Spleen (tissue), 11 donors: ENCODE measurements at regions not wholly inside any gene's neighbourhood (a gene's known extent, or its start where the extent isn't known, plus 50 kb on each side); places are given as distances from the start of the nearest gene placed in this dataset.

Source experiments
- DNase-seq: peaks from one replicate; pipeline ENCODE4 v3.0.0-alpha.2; 2020
- H3K27ac ChIP-seq, 8 donors: fragments of 200-600 bp; sonication (generic) in 7 of 8; 1 replicate in 4 of 8; 2 replicates in 4 of 8; pipeline versions ENCODE4 v1.5.0 to v1.8.0; 2016 to 2021; ENCODE audit warnings: inconsistent platforms in 4 of 8, mild to moderate bottlenecking in 4 of 8, moderate library complexity in 1 of 8
- H3K27me3 ChIP-seq, 7 donors: fragments of 200-600 bp; sonication (generic) in 6 of 7; replicated peaks in 1 of 7; 1 replicate in 4 of 7; 2 replicates in 3 of 7; pipeline versions ENCODE4 v1.5.0 to v1.8.0; 2016 to 2021; ENCODE audit warnings: inconsistent platforms in 3 of 7, mild to moderate bottlenecking in 1 of 7
- H3K36me3 ChIP-seq, 6 donors: fragments of 200-600 bp; sonication (generic) in 5 of 6; 1 replicate in 4 of 6; 2 replicates in 2 of 6; pipeline versions ENCODE4 v1.5.0 to v1.8.0; 2016 to 2021; ENCODE audit warnings: inconsistent platforms in 2 of 6
- H3K4me1 ChIP-seq, 6 donors: fragments of 200-600 bp; sonication (generic) in 5 of 6; 1 replicate in 3 of 6; 2 replicates in 3 of 6; pipeline versions ENCODE4 v1.5.0 to v1.8.0; 2016 to 2021; ENCODE audit warnings: inconsistent platforms in 3 of 6
- H3K4me3 ChIP-seq, 8 donors: fragments of 200-600 bp; sonication (generic) in 7 of 8; 1 replicate in 4 of 8; 2 replicates in 4 of 8; pipeline versions ENCODE4 v1.5.0 to v1.8.0; 2016 to 2021; ENCODE audit warnings: inconsistent platforms in 4 of 8, mild to moderate bottlenecking in 4 of 8, moderate library complexity in 2 of 8
- H3K9me3 ChIP-seq, 8 donors: fragments of 200-600 bp; sonication (generic) in 7 of 8; 1 replicate in 4 of 8; 2 replicates in 4 of 8; pipeline versions ENCODE4 v1.5.0 to v1.8.0; 2016 to 2021; ENCODE audit warnings: inconsistent platforms in 4 of 8
- POLR2A ChIP-seq, 3 donors: fragments of 450-650 bp; IDR thresholded peaks; one replicate each; pipeline ENCODE4 v1.5.1; 2017; ENCODE audit warnings: antibody characterized with exemption in 3 of 3, mild to moderate bottlenecking in 1 of 3
- POLR2AphosphoS5 ChIP-seq, 3 donors: sonication (generic); formaldehyde crosslinking; IDR thresholded peaks; one replicate each; pipeline ENCODE4 v1.5.1; 2017; ENCODE audit warnings: antibody characterized with exemption in 3 of 3
- WGBS, 5 donors: extraction: QIAGEN DNeasy Blood & Tissue Kit in 3 of 5; methylation state at CpG; one replicate each; pipeline versions ENCODE4 v1.1.5 to v1.1.7; 2013 to 2018; 5-methylcytosine and 5-hydroxymethylcytosine counted together
- intact Hi-C: fragments of 100-400 bp; cut with DNase I; formaldehyde crosslinking; loops from one replicate; pipeline ENCODE4 v1.15.0; 2023; ENCODE audit warnings: low total_unique reads
- TF ChIP-seq, protein P1 (sequence below), 11 experiments: fragments of 200-600 bp in 7 of 11; fragments of 450-650 bp in 4 of 11; sonication (generic) in 4 of 11; IDR thresholded peaks in 8 of 11; conservative IDR thresholded peaks in 3 of 11; 1 replicate in 7 of 11; 2 replicates in 4 of 11; pipeline versions ENCODE4 v1.4.0 to v1.8.0; 2016 to 2021; ENCODE audit warnings: antibody characterized with exemption in 11 of 11, inconsistent platforms in 4 of 11, mild to moderate bottlenecking in 1 of 11
- donor health status: healthy with polysubstance abuse.
- donor health status: DM: no; HTN: no; CAD: no; lungs with moderate emphysema.
- donor health status: DM: no; HTN: no; CAD: no.
- donor health status: Bipolar disorder and iron deficiency.
- donor health status: healthy.
- donor health status: DM: no; HTN: no; CAD: no.
- donor health status: DM: yes; HTN: yes; CAD: no.

DNA sequence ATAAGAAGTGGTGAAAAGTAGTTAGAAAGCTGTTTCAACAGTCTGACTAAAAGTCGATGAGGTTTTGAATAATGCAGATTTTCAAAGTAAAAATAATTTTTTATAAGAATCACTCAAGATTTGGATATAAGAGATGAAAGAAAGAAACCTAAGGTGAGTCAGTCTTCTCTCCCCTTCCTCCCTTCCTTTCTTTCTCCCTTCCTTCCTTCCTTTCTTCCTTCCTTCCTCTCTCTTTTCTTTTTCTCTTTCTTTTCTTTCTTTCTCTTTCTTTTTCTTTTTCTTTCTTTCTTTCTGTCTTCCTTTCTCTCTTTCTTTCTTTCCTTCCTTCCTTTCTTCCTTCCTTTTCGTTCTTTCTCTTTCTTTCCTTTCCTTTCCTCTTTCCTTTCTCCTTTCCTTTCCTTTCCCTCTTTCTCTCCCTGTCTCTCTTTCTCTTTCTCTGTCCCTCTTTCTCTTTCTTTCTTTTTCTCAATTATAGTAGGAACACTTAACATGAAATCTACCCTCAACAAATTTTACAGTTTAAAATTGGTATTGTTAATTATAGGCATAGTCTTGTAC, 308.6 kb downstream of the ARL4A start:
- no peaks in the 10 kb centered on the region for H3K4me1 ChIP-seq
- H3K27me3 ChIP-seq, result no peaks in the 10 kb centered on the region
- no peak overlapping the region for H3K27ac ChIP-seq
- peaks cover 0 to 28% (median 16%) of the 10 kb centered on the region in 8 donors for H3K9me3 ChIP-seq
- H3K36me3 ChIP-seq, result no peaks in the 10 kb centered on the region
- H3K4me3 ChIP-seq, result no peak overlapping the region
- intact Hi-C loops, result no loop called here
- TF ChIP-seq, protein P1, sequence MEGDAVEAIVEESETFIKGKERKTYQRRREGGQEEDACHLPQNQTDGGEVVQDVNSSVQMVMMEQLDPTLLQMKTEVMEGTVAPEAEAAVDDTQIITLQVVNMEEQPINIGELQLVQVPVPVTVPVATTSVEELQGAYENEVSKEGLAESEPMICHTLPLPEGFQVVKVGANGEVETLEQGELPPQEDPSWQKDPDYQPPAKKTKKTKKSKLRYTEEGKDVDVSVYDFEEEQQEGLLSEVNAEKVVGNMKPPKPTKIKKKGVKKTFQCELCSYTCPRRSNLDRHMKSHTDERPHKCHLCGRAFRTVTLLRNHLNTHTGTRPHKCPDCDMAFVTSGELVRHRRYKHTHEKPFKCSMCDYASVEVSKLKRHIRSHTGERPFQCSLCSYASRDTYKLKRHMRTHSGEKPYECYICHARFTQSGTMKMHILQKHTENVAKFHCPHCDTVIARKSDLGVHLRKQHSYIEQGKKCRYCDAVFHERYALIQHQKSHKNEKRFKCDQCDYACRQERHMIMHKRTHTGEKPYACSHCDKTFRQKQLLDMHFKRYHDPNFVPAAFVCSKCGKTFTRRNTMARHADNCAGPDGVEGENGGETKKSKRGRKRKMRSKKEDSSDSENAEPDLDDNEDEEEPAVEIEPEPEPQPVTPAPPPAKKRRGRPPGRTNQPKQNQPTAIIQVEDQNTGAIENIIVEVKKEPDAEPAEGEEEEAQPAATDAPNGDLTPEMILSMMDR (IDR thresholded peaks at IDR 0.05 in 8 of 11, conservative IDR thresholded peaks at IDR 0.05 in 3 of 11), result no peak
- TF ChIP-seq POLR2AphosphoS5 (IDR thresholded peaks at IDR 0.05) (no peak), POLR2A (IDR thresholded peaks at IDR 0.05) (no peak)
- 77 to 87% (median 84%) methylated on average over 2 of the region's 2 CpGs for WGBS, 5 donors
- DNase-seq, result no peak

DNA sequence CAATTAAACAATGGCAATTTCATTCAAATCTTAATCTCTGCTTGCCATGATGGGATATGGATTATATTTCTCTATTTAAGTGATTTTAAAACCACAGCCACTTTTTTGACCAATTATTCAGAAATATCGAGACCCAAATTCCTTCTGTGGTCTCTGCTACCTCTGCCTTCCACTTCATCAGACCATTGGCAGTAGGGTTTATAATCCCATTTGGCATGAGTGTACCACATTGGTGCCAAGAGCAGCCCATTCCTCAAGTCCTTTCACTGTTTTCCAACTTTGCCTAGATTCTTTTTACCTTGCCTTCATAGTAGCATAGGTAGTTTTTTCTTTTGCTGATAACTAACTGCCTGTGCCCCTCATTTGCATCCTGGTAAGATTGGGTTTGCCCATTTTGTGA, 319.9 kb downstream of the ARL4A start:
- no peak for DNase-seq
- TF ChIP-seq POLR2AphosphoS5 (IDR thresholded peaks at IDR 0.05), result no peak
- no peak for TF ChIP-seq POLR2A (IDR thresholded peaks at IDR 0.05)
- TF ChIP-seq, protein P1 (IDR thresholded peaks at IDR 0.05 in 8 of 11, conservative IDR thresholded peaks at IDR 0.05 in 3 of 11), result no peak
- intact Hi-C loops, result no loop called here
- Histone ChIP-seq H3K4me3 (no peak overlapping the region), H3K4me1 (no peaks in the 10 kb centered on the region), H3K36me3 (no peaks in the 10 kb centered on the region), H3K27ac (no peak overlapping the region), H3K9me3 (peaks cover 0 to 4% (median 0%) of the 10 kb centered on the region in 8 donors), H3K27me3 (no peaks in the 10 kb centered on the region)
- WGBS, 5 donors, result 85 to 100% (median 88%) methylated on average over 1 of the region's 1 CpG

- no peaks in the 10 kb centered on the region for H3K9me3 ChIP-seq
- no peak overlapping the region for H3K4me3 ChIP-seq
- H3K4me1 ChIP-seq, result no peaks in the 10 kb centered on the region
- intact Hi-C loops, result no loop called here
- no peaks in the 10 kb centered on the region for H3K27me3 ChIP-seq
- TF ChIP-seq POLR2A (IDR thresholded peaks at IDR 0.05), result no peak
- TF ChIP-seq POLR2AphosphoS5 (IDR thresholded peaks at IDR 0.05), result no peak
- TF ChIP-seq, protein P1 (IDR thresholded peaks at IDR 0.05 in 8 of 11, conservative IDR thresholded peaks at IDR 0.05 in 3 of 11), result no peak
- no peak overlapping the region for H3K27ac ChIP-seq
- H3K36me3 ChIP-seq, result no peaks in the 10 kb centered on the region
- DNase-seq, result peak; percentile 24
- 90 to 98% (median 95%) methylated on average over 3 of the region's 3 CpGs for WGBS, 5 donors
Measured at GRCh38 chr7:13009517-13009916, 322.1 kb downstream of the ARL4A start.

- Histone ChIP-seq H3K9me3 (no peaks in the 10 kb centered on the region), H3K4me1 (no peaks in the 10 kb centered on the region), H3K36me3 (no peaks in the 10 kb centered on the region), H3K27me3 (no peaks in the 10 kb centered on the region), H3K4me3 (no peak overlapping the region), H3K27ac (no peak overlapping the region)
- intact Hi-C loops, result no loop called here
- WGBS, 5 donors, result 74 to 94% (median 79%) methylated on average over 2 of the region's 2 CpGs
- DNase-seq, result no peak
- no peak for TF ChIP-seq POLR2A (IDR thresholded peaks at IDR 0.05)
- TF ChIP-seq, protein P1 (IDR thresholded peaks at IDR 0.05 in 8 of 11, conservative IDR thresholded peaks at IDR 0.05 in 3 of 11), result no peak
- TF ChIP-seq POLR2AphosphoS5 (IDR thresholded peaks at IDR 0.05), result no peak
Measured at GRCh38 chr7:13014011-13014410, 326.6 kb downstream of the ARL4A start.
